H1 (cell line): ENCODE measurements at regions not wholly inside any gene's neighbourhood (a gene's known extent, or its start where the extent isn't known, plus 50 kb on each side); places are given as distances from the start of the nearest gene placed in this dataset.

Experiments
- CTCF ChIA-PET: fragments of 300-600 bp; sonication (Branson Sonifier 250); formaldehyde crosslinking; loops from one replicate; lab custom pipeline; 2021; ENCODE audit not compliant: partially characterized antibody; lab: Charles Lee
- POLR2A ChIA-PET: fragments of 300-600 bp; sonication (Branson Sonifier 250); formaldehyde crosslinking; loops from one replicate; lab custom pipeline; 2021; ENCODE audit warnings: inconsistent platforms; ENCODE audit not compliant: partially characterized antibody; lab: Charles Lee
- DNase-seq, 2 experiments: peaks; one replicate each; pipeline versions ENCODE4 v3.0.0 to v3.0.0-alpha.2; 2010 to 2022; ENCODE audit warnings: low spot score in 2 of 2, low read depth in 1 of 2, mixed read lengths in 1 of 2
- FAIRE-seq: peaks from 2 replicates; lab custom pipeline; 2011; peaks lifted over from hg19 to GRCh38; lab: Jason Lieb, UNC
- H2AFZ ChIP-seq: 2 replicates; pipeline ENCODE4 v1.8.1; 2012; ENCODE audit warnings: low read length, inconsistent platforms
- H2AK5ac ChIP-seq: 2 replicates; pipeline ENCODE4 v1.6.1; 2013; ENCODE audit warnings: low read depth, low read length
- H2BK120ac ChIP-seq: replicated peaks from 2 replicates; pipeline ENCODE3; 2013; ENCODE audit warnings: low read depth, low read length, inconsistent platforms
- H2BK12ac ChIP-seq: 2 replicates; pipeline ENCODE4 v1.6.1; 2013; ENCODE audit warnings: low read depth, low read length
- H2BK15ac ChIP-seq: 2 replicates; pipeline ENCODE4 v1.6.1; 2013; ENCODE audit warnings: low read length
- H2BK20ac ChIP-seq: 2 replicates; pipeline ENCODE4 v1.6.1; 2013; ENCODE audit warnings: low read length
- H2BK5ac ChIP-seq: 2 replicates; pipeline ENCODE4 v1.6.1; 2013; ENCODE audit warnings: low read depth, low read length
- H3K14ac ChIP-seq: 2 replicates; pipeline ENCODE4 v1.6.1; 2013; ENCODE audit warnings: inconsistent platforms; ENCODE audit not compliant: insufficient read length
- H3K18ac ChIP-seq: 2 replicates; pipeline ENCODE4 v1.6.1; 2013; ENCODE audit warnings: low read length; ENCODE audit errors: extremely low read depth
- H3K23ac ChIP-seq: 2 replicates; pipeline ENCODE4 v1.6.1; 2013; ENCODE audit warnings: inconsistent platforms; ENCODE audit not compliant: insufficient read length
- H3K23me2 ChIP-seq: 2 replicates; pipeline ENCODE4 v1.6.1; 2013; ENCODE audit warnings: low read depth, low read length
- H3K27ac ChIP-seq: 2 replicates; pipeline ENCODE4 v1.6.1; 2011; ENCODE audit warnings: low read depth, low read length, inconsistent platforms
- H3K27me3 ChIP-seq, 4 experiments: replicated peaks in 1 of 4; 1 replicate in 1 of 4; 2 replicates in 3 of 4; pipeline versions ENCODE4 v1.6.1 to v1.8.1; 2011 to 2013; ENCODE audit warnings: low read length in 3 of 4, mild to moderate bottlenecking in 3 of 4, inconsistent platforms in 2 of 4, mixed read lengths in 2 of 4, moderate library complexity in 1 of 4; ENCODE audit not compliant: control insufficient read depth in 3 of 4, insufficient read depth in 3 of 4; ENCODE audit errors: extremely low read depth in 1 of 4
- H3K36me3 ChIP-seq, 4 experiments: 2 replicates each; pipeline versions ENCODE4 v1.6.1 to v1.8.1; 2011 to 2013; ENCODE audit warnings: mild to moderate bottlenecking in 4 of 4, low read length in 3 of 4, moderate library complexity in 2 of 4, control low read depth in 1 of 4, inconsistent platforms in 1 of 4; ENCODE audit not compliant: insufficient read depth in 4 of 4, control insufficient read depth in 2 of 4
- H3K4ac ChIP-seq: replicated peaks from 2 replicates; pipeline ENCODE3; 2013; ENCODE audit warnings: low read length, low read depth, mixed read lengths, inconsistent platforms; ENCODE audit not compliant: insufficient read length
- H3K4me1 ChIP-seq, 4 experiments: replicated peaks in 1 of 4; 1 replicate in 1 of 4; 2 replicates in 3 of 4; pipeline versions ENCODE4 v1.6.1 to v1.8.1; 2011 to 2013; ENCODE audit warnings: low read length in 3 of 4, inconsistent platforms in 2 of 4, mixed read lengths in 1 of 4; ENCODE audit not compliant: insufficient read depth in 4 of 4, control insufficient read depth in 3 of 4
- H3K4me2 ChIP-seq, 2 experiments: 2 replicates each; pipeline versions ENCODE4 v1.6.1 to v1.8.1; 2011 to 2013; ENCODE audit warnings: low read depth in 2 of 2, low read length in 2 of 2, control low read depth in 1 of 2, inconsistent platforms in 1 of 2, mild to moderate bottlenecking in 1 of 2; ENCODE audit not compliant: insufficient read depth in 1 of 2
- H3K4me3 ChIP-seq, 4 experiments: fragments of 200-600, 300-600 bp in 1 of 4; sonication (generic), shearing (Covaris generic), sonication (Bioruptor Twin) in 1 of 4; 2 replicates each; pipeline versions ENCODE4 v1.5.1 to v1.8.1; 2011 to 2016; ENCODE audit warnings: low read length in 4 of 4, low read depth in 3 of 4, control low read depth in 2 of 4, inconsistent platforms in 2 of 4, mild to moderate bottlenecking in 2 of 4, mixed read lengths in 1 of 4, moderate library complexity in 1 of 4; ENCODE audit not compliant: insufficient read depth in 2 of 4; ENCODE audit errors: extremely low read depth in 1 of 4
- H3K56ac ChIP-seq: replicated peaks from 2 replicates; pipeline ENCODE3; 2013; ENCODE audit warnings: low read depth, mild to moderate bottlenecking, mixed read lengths, low read length, inconsistent platforms; ENCODE audit not compliant: insufficient read length
- H3K79me1 ChIP-seq: 2 replicates; pipeline ENCODE4 v1.6.1; 2013; ENCODE audit warnings: low read depth, low read length, control low read depth
- H3K79me2 ChIP-seq, 2 experiments: 2 replicates each; pipeline versions ENCODE4 v1.6.1 to v1.8.1; 2012 to 2013; ENCODE audit warnings: low read length in 2 of 2, mild to moderate bottlenecking in 2 of 2, inconsistent platforms in 1 of 2; ENCODE audit not compliant: insufficient read depth in 2 of 2, control insufficient read depth in 1 of 2
- H3K9ac ChIP-seq, 4 experiments: replicated peaks in 1 of 4; 1 replicate in 1 of 4; 2 replicates in 3 of 4; pipeline versions ENCODE4 v1.6.1 to v1.8.1; 2011 to 2013; ENCODE audit warnings: low read depth in 3 of 4, low read length in 3 of 4, control low read depth in 2 of 4, mild to moderate bottlenecking in 2 of 4, moderate library complexity in 2 of 4, inconsistent platforms in 1 of 4; ENCODE audit errors: extremely low read depth in 1 of 4
- H3K9me3 ChIP-seq, 2 experiments: 2 replicates each; pipeline versions ENCODE4 v1.6.1 to v1.8.1; 2012 to 2013; ENCODE audit warnings: mild to moderate bottlenecking in 2 of 2, moderate library complexity in 2 of 2, control low read depth in 1 of 2, inconsistent platforms in 1 of 2, low read depth in 1 of 2, low read length in 1 of 2, mixed read lengths in 1 of 2; ENCODE audit not compliant: insufficient read depth in 2 of 2
- H4K20me1 ChIP-seq, 2 experiments: replicated peaks in 1 of 2; 2 replicates each; pipeline versions ENCODE3 to v1.8.1; 2011 to 2013; ENCODE audit warnings: inconsistent platforms in 2 of 2, low read length in 2 of 2, mild to moderate bottlenecking in 1 of 2; ENCODE audit not compliant: insufficient read depth in 2 of 2, control insufficient read depth in 1 of 2
- H4K5ac ChIP-seq: 2 replicates; pipeline ENCODE4 v1.6.1; 2013; ENCODE audit warnings: low read length, low read depth, mixed read lengths, inconsistent platforms; ENCODE audit not compliant: insufficient read length
- H4K8ac ChIP-seq: 2 replicates; pipeline ENCODE4 v1.8.0; 2013; ENCODE audit warnings: mild to moderate bottlenecking, moderate library complexity, low read length, inconsistent platforms; ENCODE audit not compliant: insufficient read depth; ENCODE audit errors: extremely low read depth
- H4K91ac ChIP-seq: replicated peaks from 2 replicates; pipeline ENCODE3; 2013; ENCODE audit warnings: low read length, mixed read lengths, inconsistent platforms; ENCODE audit not compliant: insufficient read length
- CHD2 ChIP-seq: IDR thresholded peaks from 2 replicates; pipeline ENCODE4 v1.6.1; 2012; ENCODE audit warnings: low read length, improper control_type of control experiment
- CTCF ChIP-seq, 3 experiments: IDR thresholded peaks; 1 replicate in 2 of 3; 2 replicates in 1 of 3; pipeline versions ENCODE4 v1.5.1 to v1.6.1; 2011; ENCODE audit warnings: low read length in 3 of 3, mild to moderate bottlenecking in 3 of 3, inconsistent platforms in 2 of 3, low read depth in 1 of 3, moderate library complexity in 1 of 3; ENCODE audit not compliant: insufficient read depth in 1 of 3; ENCODE audit errors: control extremely low read depth in 1 of 3
- HDAC2 ChIP-seq, 2 experiments: fragments of 300-600 bp in 1 of 2; sonication (generic) in 1 of 2; IDR thresholded peaks; 2 replicates each; pipeline ENCODE4 v1.6.1; 2011 to 2012; ENCODE audit warnings: low read depth in 2 of 2, low read length in 2 of 2, mild to moderate bottlenecking in 2 of 2, moderate library complexity in 2 of 2, borderline replicate concordance in 1 of 2, inconsistent platforms in 1 of 2
- JUND ChIP-seq: IDR thresholded peaks from 2 replicates; pipeline ENCODE4 v1.6.1; 2011; ENCODE audit warnings: mild to moderate bottlenecking, improper control_type of control experiment, low read length
- NANOG ChIP-seq: IDR thresholded peaks from 2 replicates; pipeline ENCODE4 v1.6.1; 2011; ENCODE audit warnings: low read length, low read depth, mild to moderate bottlenecking, inconsistent platforms; ENCODE audit not compliant: insufficient read depth, poor library complexity, severe bottlenecking
- SAP30 ChIP-seq: fragments of 300-600 bp; sonication (generic); IDR thresholded peaks from 2 replicates; pipeline ENCODE4 v1.7.1; 2012; ENCODE audit warnings: low read length, moderate library complexity, mild to moderate bottlenecking, inconsistent platforms; ENCODE audit not compliant: insufficient read depth, insufficient replicate concordance
- SIRT6 ChIP-seq: IDR thresholded peaks from one replicate; pipeline ENCODE4 v1.7.1; 2012; ENCODE audit warnings: low read length, inconsistent platforms
- YY1 ChIP-seq: IDR thresholded peaks from 2 replicates; pipeline ENCODE4 v1.6.1; 2011; ENCODE audit warnings: low read depth, mild to moderate bottlenecking, low read length
- ZNF274 ChIP-seq: IDR thresholded peaks from 2 replicates; pipeline ENCODE4 v1.7.0; 2012; ENCODE audit warnings: low read length, borderline replicate concordance; ENCODE audit errors: extremely low read depth
- WGBS, 2 experiments: shearing (Covaris generic) in 1 of 2; methylation state at CpG; one replicate each; pipeline versions ENCODE4 v1.1.6 to v1.1.7; 2013 to 2015; ENCODE audit warnings: low lambda C conversion rate in 2 of 2, mixed read lengths in 2 of 2, inconsistent platforms in 1 of 2, low coverage in 1 of 2, missing lambda C conversion rate in 1 of 2; ENCODE audit not compliant: insufficient replicate concordance in 2 of 2, insufficient coverage in 1 of 2, insufficient read length in 1 of 2; ENCODE audit errors: extremely low coverage in 1 of 2, missing lambda C conversion rate in 1 of 2; 5-methylcytosine and 5-hydroxymethylcytosine counted together
- TF ChIP-seq, protein P1 (sequence below): IDR thresholded peaks from 2 replicates; pipeline ENCODE4 v1.6.1; 2012; ENCODE audit warnings: low read length, inconsistent platforms

GRCh38 chr2:83162421-83162820 lies 1296.7 kb downstream of the SUCLG1 start:
- Histone ChIP-seq H3K79me2 (no peaks in the 10 kb centered on the region), H3K23ac (no peak overlapping the region), H3K4ac (no peak overlapping the region), H2BK12ac (no peak overlapping the region), H4K5ac (no peak overlapping the region), H3K9ac (no peak overlapping the region), H3K9me3 (no peaks in the 10 kb centered on the region), H4K91ac (no peak overlapping the region), H2BK5ac (no peak overlapping the region), H2BK120ac (no peak overlapping the region), H3K56ac (no peak overlapping the region), H3K4me1 (no peaks in the 10 kb centered on the region), H3K36me3 (no peaks in the 10 kb centered on the region), H3K79me1 (no peaks in the 10 kb centered on the region), H2AFZ (no peak overlapping the region), H3K23me2 (no peaks in the 10 kb centered on the region), H2BK15ac (no peak overlapping the region), H3K14ac (no peak overlapping the region), H4K8ac (no peak overlapping the region), H3K27ac (no peak overlapping the region), H2AK5ac (no peak overlapping the region), H4K20me1 (no peaks in the 10 kb centered on the region), H3K18ac (no peak overlapping the region), H3K4me2 (no peak overlapping the region), H3K4me3 (no peak overlapping the region), H3K27me3 (no peaks in the 10 kb centered on the region), H2BK20ac (no peak overlapping the region)
- CTCF ChIA-PET = no interaction called here
- DNase-seq = no peak
- WGBS, 2 experiments = 98% methylated on average over 3 of the region's 3 CpGs; no CpG with 5 or more reads in 1 of the 2 experiments
- FAIRE-seq = no peak
- POLR2A ChIA-PET = no interaction called here
- TF ChIP-seq CHD2 = no peak
- no peak for TF ChIP-seq CTCF (IDR thresholded peaks at IDR 0.05; ENCODE audit: control extremely low read depth in 1 of 3, insufficient read depth in 1 of 3, low read depth in 1 of 3, low read length in 3 of 3)
- TF ChIP-seq, protein P1, sequence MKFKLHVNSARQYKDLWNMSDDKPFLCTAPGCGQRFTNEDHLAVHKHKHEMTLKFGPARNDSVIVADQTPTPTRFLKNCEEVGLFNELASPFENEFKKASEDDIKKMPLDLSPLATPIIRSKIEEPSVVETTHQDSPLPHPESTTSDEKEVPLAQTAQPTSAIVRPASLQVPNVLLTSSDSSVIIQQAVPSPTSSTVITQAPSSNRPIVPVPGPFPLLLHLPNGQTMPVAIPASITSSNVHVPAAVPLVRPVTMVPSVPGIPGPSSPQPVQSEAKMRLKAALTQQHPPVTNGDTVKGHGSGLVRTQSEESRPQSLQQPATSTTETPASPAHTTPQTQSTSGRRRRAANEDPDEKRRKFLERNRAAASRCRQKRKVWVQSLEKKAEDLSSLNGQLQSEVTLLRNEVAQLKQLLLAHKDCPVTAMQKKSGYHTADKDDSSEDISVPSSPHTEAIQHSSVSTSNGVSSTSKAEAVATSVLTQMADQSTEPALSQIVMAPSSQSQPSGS = no peak
- TF ChIP-seq SIRT6 = no peak
- no peak for TF ChIP-seq YY1
- TF ChIP-seq HDAC2 (IDR thresholded peaks at IDR 0.05; ENCODE audit: borderline replicate concordance in 1 of 2, low read depth in 2 of 2, low read length in 2 of 2) = no peak
- TF ChIP-seq JUND = no peak
- no peak for TF ChIP-seq ZNF274
- no peak for TF ChIP-seq SAP30
- no peak for TF ChIP-seq NANOG
